IgD-negative memory B cell (primary cell): ENCODE measurements at regions not wholly inside any gene's neighbourhood (a gene's known extent, or its start where the extent isn't known, plus 50 kb on each side); places are given as distances from the start of the nearest gene placed in this dataset.

Source experiments
- H3K27ac Mint-ChIP-seq, 3 donors: one replicate each; pipeline ENCODE4 v1.8.0; 2020 to 2022; ENCODE audit warnings: mild to moderate bottlenecking in 3 of 3, mixed read lengths in 3 of 3, moderate library complexity in 1 of 3
- H3K27me3 Mint-ChIP-seq: one replicate; pipeline ENCODE4 v1.8.0; 2021; ENCODE audit warnings: mixed read lengths
- H3K36me3 Mint-ChIP-seq: one replicate; pipeline ENCODE4 v1.8.0; 2020; ENCODE audit warnings: mild to moderate bottlenecking, mixed read lengths
- H3K4me1 Mint-ChIP-seq, 3 donors: one replicate each; pipeline ENCODE4 v1.8.0; 2020 to 2022; ENCODE audit warnings: mixed read lengths in 3 of 3, mild to moderate bottlenecking in 1 of 3
- H3K4me3 Mint-ChIP-seq, 4 donors: one replicate each; pipeline ENCODE4 v1.8.0; 2020 to 2022; ENCODE audit warnings: mild to moderate bottlenecking in 4 of 4, mixed read lengths in 4 of 4, moderate library complexity in 3 of 4
- H3K9me3 Mint-ChIP-seq, 3 donors: one replicate each; pipeline ENCODE4 v1.8.0; 2020 to 2021; ENCODE audit warnings: mixed read lengths in 3 of 3, mild to moderate bottlenecking in 1 of 3

DNA sequence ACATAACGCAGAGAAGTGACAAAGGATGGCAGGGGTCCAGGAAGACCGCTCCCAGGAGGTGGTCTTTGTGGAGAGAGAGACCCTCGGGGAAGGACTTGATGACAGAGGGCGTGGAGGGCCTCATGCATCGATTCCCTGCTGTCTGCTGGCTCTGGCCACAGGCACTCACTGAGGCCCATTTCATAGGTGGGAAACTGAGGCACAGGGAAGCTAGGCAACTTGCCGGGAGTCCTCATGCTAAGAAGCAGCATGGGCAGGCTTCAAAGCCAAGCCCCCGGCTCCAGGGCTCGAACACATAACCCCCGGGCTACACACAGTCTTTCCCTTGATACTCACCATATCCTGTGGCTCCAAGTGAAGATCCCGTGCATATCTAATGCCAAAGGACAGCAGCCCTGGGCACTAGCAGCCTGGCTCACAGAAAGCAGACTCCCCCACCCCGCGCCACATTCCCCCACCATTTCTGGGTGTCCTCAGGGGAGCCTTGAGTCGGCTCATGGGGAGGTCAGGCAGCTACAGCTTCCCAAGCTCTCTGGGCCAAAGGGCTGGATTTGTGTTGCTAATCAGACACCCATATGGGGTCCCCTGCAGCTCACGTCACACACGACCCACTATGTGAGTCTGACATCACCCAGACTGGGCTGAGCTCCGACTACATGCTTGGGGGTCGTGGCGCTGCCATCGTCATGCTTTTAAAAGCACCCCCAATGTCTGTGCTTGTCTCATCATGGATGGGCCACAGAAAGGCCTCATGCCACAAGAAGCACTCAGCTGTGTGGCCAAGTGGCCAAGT, 130.9 kb upstream of the PMEPA1 start:
- H3K9me3 Mint-ChIP-seq: no peaks in the 10 kb centered on the region
- no peak overlapping the region for H3K27ac Mint-ChIP-seq
- peaks cover 1% of the 10 kb centered on the region for H3K27me3 Mint-ChIP-seq
- no peaks in the 10 kb centered on the region for H3K36me3 Mint-ChIP-seq
- H3K4me1 Mint-ChIP-seq: no peaks in the 10 kb centered on the region
- H3K4me3 Mint-ChIP-seq: no peak overlapping the region

DNA sequence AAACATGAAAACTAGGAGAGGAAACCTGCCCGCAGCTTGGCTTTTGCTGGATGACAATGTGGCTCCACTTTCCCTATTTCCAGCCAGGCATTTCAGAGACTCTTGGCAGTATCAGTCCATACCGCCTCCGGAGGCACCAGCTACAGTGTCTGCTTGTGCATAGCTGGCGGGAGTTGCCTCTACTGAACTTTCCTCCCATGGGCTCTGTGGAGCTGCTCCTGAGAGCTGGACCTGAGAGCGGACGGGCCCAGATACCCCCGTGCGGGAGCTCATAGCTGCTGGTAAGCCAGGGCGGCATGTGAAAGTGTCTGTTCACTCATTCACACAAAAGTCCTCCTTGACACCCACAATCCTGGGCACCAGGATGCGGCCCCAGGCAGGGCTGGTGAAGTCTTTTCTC, 130.3 kb upstream of the PMEPA1 start:
- Mint-ChIP-seq H3K36me3 (no peaks in the 10 kb centered on the region), H3K27me3 (peaks cover 1% of the 10 kb centered on the region), H3K4me1 (no peaks in the 10 kb centered on the region), H3K4me3 (no peak overlapping the region), H3K27ac (peak overlapping the region in 1 of 3 donors; percentile 59), H3K9me3 (no peaks in the 10 kb centered on the region)

DNA sequence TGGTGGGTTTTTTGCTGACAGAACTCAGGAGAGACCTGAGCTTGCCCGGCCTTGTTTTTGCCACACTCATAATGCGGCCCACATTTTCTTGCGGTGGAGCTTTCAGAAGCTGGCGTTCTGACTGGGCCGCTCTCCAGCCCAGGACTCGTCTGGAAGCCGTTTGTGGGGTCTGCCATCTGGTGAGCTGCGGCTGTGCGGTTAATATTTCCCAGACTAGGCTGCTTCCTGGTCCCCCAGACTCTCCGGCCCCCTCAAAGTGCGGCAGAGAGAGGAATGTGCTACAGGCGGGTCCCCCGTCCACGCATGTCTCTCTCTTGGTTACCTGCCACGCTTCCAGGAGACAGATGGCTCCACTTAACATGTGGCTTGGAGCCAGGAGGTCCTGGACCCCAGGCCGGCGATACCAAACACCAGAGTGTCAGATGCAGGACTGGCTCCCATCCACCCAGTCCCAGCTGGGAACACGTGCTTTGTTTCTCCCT, 128.9 kb upstream of the PMEPA1 start:
- H3K4me1 Mint-ChIP-seq: no peaks in the 10 kb centered on the region
- no peaks in the 10 kb centered on the region for H3K27me3 Mint-ChIP-seq
- H3K4me3 Mint-ChIP-seq: peak overlapping the region in 1 of 4 donors; percentile 80

DNA sequence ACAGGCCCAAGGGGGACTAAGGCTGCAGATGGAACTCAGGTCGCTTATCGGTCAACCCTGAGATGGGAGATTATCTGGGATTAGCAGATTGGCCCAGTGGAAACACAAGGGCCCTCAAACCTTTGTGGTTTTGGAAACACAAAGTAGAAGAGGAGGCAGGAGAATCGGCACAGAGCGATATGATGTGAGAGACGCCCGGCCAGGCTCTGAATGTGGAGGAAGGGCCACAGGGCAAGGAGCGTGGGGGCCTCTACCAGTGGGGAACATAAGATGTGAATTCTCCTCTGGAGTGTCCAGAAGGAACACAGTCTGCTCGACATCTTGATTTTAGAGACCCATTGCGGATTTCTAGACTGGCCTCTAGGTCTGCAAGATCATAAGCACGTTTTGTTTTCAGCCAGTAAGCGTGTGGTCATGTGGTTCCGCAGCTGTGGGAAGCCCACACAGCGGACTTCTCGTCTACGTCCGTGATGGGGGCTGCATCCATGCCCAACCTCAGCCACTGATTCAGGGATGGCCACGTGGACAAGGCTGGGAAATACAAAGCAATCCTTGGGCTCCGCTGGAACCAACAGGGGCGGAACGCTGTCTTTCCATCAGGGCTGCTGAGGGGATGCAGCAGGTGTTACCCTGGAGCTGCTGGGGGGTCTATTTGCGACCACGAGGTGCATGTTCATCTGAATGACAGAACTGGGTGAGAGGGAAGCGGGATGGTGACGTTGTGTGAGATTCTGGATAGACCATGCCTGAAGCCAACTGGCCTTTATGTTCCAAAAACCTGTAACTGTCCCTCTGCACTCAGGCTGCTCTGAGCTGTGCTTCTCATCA, 127.6 kb upstream of the PMEPA1 start:
- Mint-ChIP-seq H3K9me3 (no peaks in the 10 kb centered on the region), H3K27ac (no peak overlapping the region), H3K36me3 (no peaks in the 10 kb centered on the region), H3K4me3 (peak overlapping the region in 1 of 4 donors; percentile 67), H3K4me1 (no peaks in the 10 kb centered on the region), H3K27me3 (no peaks in the 10 kb centered on the region)

More for the DNA sequence above, 128.9 kb upstream of the PMEPA1 start:
- Mint-ChIP-seq H3K27ac (no peak overlapping the region), H3K36me3 (no peaks in the 10 kb centered on the region), H3K9me3 (no peaks in the 10 kb centered on the region)

DNA sequence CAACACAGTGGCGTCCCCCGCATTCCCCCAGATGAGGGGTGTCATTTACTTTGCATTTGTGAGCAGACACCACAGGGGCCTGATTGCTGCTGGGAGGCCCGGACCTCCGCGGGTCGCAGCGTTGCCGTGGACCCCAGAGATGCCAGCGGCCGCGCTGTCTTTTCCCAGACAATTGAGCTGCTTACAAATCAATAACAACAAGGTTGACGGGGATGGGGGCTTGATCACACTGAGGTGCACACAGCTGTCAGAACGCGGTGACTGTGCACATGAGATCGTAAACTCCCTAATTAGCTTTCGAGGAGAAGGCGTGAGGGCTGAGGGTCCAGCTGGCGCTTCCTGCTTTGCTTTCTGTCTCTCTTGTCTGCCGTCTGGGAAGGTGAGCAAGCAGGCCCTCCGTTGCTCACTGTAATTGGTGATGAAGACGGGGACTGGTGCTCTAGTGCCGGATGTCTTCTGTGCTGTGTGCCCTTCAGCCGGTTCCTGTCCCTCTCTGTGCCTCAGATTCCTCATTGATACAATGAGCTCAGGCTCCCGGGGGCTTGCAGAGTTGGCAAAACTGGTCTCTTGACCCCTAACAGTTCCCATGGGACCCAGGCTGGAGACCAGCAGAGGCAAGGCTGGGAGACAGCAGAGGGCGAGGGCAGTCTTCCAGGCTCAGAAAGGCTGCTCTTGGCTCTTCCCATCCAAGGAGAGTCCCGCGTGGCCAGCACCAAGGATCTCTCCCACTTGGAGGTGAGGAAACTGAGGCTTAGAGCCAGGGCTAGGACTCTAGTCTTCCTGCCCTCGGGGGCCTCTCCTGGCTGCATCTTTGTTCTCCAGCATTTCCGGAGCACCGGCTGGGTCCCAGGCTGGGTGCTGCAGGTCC, 126.0 kb upstream of the PMEPA1 start:
- H3K27ac Mint-ChIP-seq: no peak overlapping the region
- H3K4me3 Mint-ChIP-seq: no peak overlapping the region
- H3K27me3 Mint-ChIP-seq: no peaks in the 10 kb centered on the region
- no peaks in the 10 kb centered on the region for H3K4me1 Mint-ChIP-seq
- no peaks in the 10 kb centered on the region for H3K9me3 Mint-ChIP-seq
- H3K36me3 Mint-ChIP-seq: no peaks in the 10 kb centered on the region

DNA sequence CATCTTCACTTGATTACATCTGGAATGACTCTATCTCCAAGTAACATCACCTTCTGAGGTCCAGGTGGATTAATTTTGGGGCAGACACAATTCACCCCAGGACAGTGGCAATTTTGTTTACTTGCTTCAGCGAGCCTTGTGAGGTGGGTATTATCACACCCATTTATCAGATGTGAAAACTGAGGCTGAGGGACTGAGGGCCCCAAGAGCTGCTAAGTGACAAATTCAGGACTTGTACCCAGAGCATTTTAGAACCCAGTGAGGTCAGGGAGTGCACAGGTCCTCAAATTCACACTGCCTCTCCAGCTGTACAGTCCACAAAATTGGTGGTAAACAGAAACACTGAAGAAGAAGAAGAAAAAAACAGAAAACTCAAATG, 125.2 kb upstream of the PMEPA1 start:
- no peaks in the 10 kb centered on the region for H3K4me1 Mint-ChIP-seq
- H3K36me3 Mint-ChIP-seq: no peaks in the 10 kb centered on the region
- no peaks in the 10 kb centered on the region for H3K9me3 Mint-ChIP-seq
- no peak overlapping the region for H3K27ac Mint-ChIP-seq
- no peaks in the 10 kb centered on the region for H3K27me3 Mint-ChIP-seq
- no peak overlapping the region for H3K4me3 Mint-ChIP-seq

DNA sequence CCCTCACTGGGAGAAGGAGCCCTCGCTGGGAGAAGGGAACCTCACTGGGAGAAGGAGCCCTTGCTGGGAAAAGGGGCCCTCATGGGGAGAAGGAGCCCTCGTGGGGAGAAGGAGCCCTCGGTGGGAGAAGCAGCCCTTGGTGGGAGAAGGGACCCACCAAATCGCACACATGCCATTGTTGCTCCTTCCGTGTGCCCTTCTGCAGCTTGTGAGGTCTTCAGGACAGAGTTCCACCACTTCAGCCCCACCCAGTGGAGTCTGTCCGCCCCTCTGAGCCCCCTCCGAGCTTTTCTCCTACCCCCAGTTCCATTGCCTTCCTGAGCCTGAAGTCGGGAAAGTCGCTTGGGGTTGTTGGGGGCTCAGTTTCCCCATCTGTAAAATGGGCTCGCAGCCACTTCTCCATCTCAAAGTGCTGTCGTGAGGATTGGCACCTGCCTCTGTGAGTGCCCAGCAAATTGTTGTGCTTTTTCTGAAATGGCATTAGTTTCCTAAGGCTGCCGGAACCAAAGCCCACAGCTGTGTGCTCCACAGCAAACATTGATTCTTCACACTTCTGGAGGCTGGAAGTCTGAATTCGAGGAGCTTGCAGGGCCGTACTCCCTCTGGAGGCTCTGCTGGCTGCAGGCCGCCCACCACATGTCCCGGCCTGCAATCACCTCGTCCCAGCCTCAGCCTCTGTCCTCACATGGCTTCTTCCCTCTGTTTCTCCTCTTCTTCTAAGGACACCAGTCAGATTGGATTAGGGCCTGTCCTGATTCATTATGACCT, 124.7 kb upstream of the PMEPA1 start:
- Mint-ChIP-seq H3K9me3 (no peaks in the 10 kb centered on the region), H3K4me3 (no peak overlapping the region), H3K4me1 (no peaks in the 10 kb centered on the region), H3K27ac (no peak overlapping the region), H3K36me3 (no peaks in the 10 kb centered on the region), H3K27me3 (no peaks in the 10 kb centered on the region)

DNA sequence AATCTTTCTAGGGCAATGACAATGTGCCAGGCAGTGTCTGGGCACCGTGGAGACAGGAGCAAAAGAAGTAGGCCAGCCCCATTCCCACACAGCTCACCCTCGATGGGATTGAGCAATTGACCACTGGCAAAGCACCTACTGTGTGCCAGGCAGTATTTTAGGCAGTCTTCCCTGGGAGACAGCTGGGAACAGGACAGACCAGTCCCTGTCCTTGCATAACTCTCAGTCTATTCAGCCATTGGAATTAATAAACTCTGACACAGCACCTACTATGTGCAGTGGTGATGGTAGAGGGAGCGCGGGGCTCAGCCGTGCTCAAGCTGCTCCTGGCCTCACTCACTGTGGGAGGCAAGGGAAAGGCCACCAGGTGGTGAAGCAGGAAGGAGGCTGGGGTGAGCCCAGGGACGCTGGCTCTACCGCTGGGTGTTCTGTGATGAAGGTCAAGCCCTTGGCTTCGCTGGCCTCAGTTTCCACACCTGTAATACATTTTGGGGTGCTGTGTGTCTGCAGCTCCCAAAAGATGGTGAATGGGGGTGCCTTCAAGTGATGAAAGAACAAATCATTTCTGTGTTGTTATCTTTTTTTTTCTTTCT, 122.3 kb upstream of the PMEPA1 start:
- Mint-ChIP-seq H3K27me3 (no peaks in the 10 kb centered on the region), H3K27ac (no peak overlapping the region), H3K4me3 (no peak overlapping the region)

DNA sequence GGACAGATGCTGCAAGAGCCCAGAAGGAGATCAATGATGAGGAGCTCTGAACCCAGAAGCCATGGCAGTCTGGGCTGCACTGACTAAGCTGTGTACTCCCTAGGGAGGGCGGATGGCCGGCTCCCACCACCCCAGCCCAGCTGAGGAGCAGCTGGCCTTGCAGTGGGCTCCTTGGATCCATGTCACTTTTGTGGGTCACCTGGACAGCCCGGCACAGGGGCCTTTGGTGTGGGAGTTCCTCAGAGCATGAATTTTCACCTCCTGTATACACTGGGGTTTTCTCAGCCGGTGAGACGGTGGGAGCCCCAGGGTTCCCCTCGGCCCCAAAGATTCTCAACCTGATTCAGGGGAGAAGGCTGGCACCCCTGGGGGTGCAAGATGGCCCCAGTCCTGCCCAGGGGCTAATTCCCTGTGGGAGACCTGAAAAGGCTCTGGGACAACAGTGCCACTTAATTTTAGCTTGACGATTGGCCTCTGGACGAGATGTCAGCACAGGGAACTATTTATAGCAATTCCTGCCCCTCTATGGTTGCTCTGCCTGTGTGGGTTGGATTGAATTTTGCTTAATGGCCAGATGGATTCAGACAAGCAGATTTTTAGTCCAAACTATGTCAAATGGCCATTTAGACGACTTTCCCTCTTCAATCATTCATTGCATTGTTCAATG, 121.6 kb upstream of the PMEPA1 start:
- Mint-ChIP-seq H3K27ac (no peak overlapping the region), H3K4me1 (peaks cover 0 to 1% (median 0%) of the 10 kb centered on the region in 3 donors), H3K9me3 (no peaks in the 10 kb centered on the region), H3K4me3 (no peak overlapping the region), H3K27me3 (no peaks in the 10 kb centered on the region), H3K36me3 (no peaks in the 10 kb centered on the region)

More for the DNA sequence above, 122.3 kb upstream of the PMEPA1 start:
- no peaks in the 10 kb centered on the region for H3K36me3 Mint-ChIP-seq
- no peaks in the 10 kb centered on the region for H3K9me3 Mint-ChIP-seq
- no peaks in the 10 kb centered on the region for H3K4me1 Mint-ChIP-seq

DNA sequence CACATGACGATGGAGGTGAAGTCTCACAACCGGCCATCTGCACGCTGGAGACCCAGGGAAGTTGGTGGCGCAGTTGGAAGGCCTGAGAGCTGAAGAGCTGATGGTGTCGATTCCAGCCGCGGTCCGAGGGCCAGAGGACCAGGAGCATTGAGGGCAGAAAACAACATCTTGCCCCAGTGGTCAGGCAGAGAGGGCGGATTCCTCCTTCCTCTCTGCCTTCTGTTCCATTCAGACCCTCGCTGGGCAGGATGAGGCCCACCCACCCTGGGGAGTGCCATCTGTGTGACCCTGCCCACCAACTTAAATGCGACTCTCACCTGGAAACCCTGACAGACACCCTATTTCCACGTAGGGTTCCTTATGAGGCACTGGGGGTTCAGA, 120.7 kb upstream of the PMEPA1 start:
- Mint-ChIP-seq H3K9me3 (no peaks in the 10 kb centered on the region), H3K4me3 (no peak overlapping the region), H3K27ac (no peak overlapping the region), H3K4me1 (peaks cover 0 to 1% (median 0%) of the 10 kb centered on the region in 3 donors), H3K36me3 (no peaks in the 10 kb centered on the region), H3K27me3 (no peaks in the 10 kb centered on the region)

DNA sequence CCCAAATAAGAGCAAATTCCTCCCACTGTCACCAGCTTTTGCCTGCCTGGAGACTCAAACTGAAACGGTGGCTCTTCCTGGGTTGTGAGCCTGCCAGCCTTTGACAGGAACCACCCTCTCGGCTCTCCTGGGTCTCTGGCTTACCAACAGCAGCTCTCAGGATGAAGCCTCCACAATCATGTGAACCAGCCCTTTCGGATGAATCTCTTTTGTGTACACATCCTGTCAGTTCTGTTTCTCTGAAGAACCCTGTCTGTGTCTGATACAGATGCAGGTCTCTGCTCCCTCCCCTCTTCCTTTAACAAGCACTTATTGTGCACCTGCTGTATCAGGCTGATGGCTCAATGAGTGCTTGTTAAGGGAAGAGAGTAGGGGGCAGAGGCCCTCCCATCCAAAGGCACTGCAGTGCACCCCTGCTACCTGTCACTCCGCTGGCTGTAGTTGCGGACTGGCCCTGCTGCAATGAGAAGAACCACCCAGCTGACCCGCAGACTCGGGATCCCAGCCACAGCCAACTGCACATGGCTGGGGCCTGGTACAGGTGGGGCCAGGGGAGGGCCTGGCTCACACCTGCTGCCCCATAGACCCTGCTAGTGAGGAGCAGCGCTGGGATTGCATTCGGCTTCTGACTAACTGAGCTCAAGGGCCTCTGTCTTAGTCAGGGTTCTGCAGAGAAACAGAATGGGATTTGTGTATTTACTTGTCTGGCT, 120.1 kb upstream of the PMEPA1 start:
- H3K27me3 Mint-ChIP-seq: no peaks in the 10 kb centered on the region
- no peaks in the 10 kb centered on the region for H3K36me3 Mint-ChIP-seq
- peaks cover 0 to 1% (median 0%) of the 10 kb centered on the region in 3 donors for H3K4me1 Mint-ChIP-seq
- H3K4me3 Mint-ChIP-seq: no peak overlapping the region
- H3K27ac Mint-ChIP-seq: no peak overlapping the region
- no peaks in the 10 kb centered on the region for H3K9me3 Mint-ChIP-seq

DNA sequence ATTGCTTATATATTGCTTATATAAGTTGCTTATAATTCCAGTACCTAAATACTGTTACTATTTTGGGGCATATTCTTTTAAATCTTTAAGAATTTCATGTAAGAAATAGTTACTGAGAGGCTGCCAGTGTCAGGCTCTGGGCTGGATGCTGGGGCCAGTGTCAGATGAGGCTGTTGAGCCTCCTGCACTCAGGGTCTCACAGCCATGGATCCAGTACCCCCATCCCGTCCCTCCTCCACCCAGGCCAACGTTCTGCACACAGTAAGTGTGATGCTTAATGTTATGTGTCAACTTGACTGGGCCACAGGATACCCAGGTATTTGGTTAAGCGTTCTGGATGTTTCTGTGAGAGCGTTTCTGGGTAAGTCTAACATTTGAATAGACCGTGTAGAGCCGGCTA, 119.5 kb upstream of the PMEPA1 start:
- peaks cover 0 to 1% (median 0%) of the 10 kb centered on the region in 3 donors for H3K4me1 Mint-ChIP-seq

DNA sequence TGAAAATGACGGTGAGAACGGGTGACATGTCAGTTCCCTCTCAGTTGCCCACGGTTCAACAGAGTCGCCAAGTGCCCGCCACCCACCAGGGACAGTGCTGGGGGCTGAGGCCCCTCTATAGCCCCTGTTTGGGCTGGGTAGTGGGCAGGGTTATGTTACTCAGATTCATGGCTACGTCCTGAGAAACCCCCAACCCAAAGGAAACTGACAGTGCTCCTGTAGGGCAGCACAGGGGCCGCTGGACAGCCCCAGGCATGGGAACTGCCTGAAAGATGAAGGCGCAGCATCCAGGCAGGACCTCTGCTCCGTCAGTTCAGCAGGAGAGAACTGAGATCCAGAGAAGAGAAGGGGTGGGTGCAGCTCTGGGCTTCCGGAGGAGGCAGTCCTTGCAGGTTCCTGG, 118.9 kb upstream of the PMEPA1 start:
- no peaks in the 10 kb centered on the region for H3K9me3 Mint-ChIP-seq
- peaks cover 0 to 1% (median 0%) of the 10 kb centered on the region in 3 donors for H3K4me1 Mint-ChIP-seq
- no peak overlapping the region for H3K27ac Mint-ChIP-seq
- no peak overlapping the region for H3K4me3 Mint-ChIP-seq
- H3K36me3 Mint-ChIP-seq: no peaks in the 10 kb centered on the region
- peaks cover 2% of the 10 kb centered on the region for H3K27me3 Mint-ChIP-seq

More for the DNA sequence above, 119.5 kb upstream of the PMEPA1 start:
- no peak overlapping the region for H3K4me3 Mint-ChIP-seq
- H3K27me3 Mint-ChIP-seq: peaks cover 2% of the 10 kb centered on the region
- no peaks in the 10 kb centered on the region for H3K36me3 Mint-ChIP-seq
- H3K27ac Mint-ChIP-seq: no peak overlapping the region
- no peaks in the 10 kb centered on the region for H3K9me3 Mint-ChIP-seq
